ENCODE measurements at regions not wholly inside any gene's neighbourhood (a gene's known extent, or its start where the extent isn't known, plus 50 kb on each side); places are given as distances from the start of the nearest gene placed in this dataset.

GRCh38 chr9:86795823-86796553 lies 151.3 kb downstream of the GAS1 start:
- no peak for DNase-seq (ENCODE audit: low read depth in 2 of 2)

- DNase-seq (ENCODE audit: low read depth in 2 of 2), result no peak
Observed at GRCh38 chr9:86795047-86795442, 152.3 kb downstream of the GAS1 start.

DNA sequence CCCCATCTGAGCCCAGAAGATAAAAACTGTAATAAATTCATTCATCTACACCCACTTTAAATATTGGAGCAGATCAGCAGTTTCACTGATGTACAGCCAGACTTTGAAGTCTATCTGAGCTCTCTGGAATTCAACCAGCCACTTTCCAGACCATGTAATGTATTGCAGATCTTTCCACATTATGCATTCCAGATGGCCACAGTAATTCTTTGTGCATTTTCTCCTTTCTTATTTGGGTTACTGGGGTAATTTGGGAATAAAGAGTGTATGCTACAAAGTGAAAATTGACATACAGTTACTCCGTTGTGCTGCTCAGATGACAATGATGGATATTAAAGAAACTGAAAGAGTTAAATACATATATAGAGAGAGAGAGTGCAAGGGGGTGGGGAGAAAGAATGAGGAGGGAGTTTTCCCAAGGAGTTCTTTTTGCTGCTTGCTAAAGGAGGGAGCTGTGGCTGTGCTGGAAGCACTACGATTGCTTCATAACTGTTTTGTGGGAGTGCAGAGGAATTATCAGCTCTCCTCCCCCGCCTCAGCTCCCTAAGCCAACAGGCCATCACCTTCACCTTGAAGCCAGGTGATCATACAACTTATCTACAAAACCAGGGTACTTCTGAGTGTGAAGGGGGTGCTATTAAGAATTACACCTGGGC lies 152.8 kb downstream of the GAS1 start:
- no peak for DNase-seq (ENCODE audit: low read depth in 2 of 2)

DNA sequence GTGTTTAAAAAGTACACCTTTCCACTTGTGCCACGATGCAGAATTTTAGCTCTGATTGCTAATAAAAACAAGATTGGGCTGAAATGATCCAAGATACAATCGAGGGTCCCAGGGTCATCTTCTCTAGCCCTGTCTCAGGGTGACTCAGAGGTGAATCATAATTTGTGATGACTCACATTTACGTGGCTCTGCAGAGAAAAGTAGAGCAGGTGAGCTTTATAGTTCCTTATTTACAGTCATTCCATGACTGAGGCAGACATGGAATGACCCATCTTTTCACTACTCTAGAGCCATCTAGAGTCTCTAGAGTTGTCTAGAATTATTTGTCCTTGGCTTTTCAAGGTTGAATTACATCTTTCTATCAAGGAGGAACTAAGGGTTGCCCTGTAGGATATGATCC lies 155.2 kb downstream of the GAS1 start:
- no peak for DNase-seq (ENCODE audit: low read depth in 2 of 2)

- no peak for DNase-seq (ENCODE audit: low read depth in 2 of 2)
Observed at GRCh38 chr9:86790805-86791204, 156.5 kb downstream of the GAS1 start.

DNA sequence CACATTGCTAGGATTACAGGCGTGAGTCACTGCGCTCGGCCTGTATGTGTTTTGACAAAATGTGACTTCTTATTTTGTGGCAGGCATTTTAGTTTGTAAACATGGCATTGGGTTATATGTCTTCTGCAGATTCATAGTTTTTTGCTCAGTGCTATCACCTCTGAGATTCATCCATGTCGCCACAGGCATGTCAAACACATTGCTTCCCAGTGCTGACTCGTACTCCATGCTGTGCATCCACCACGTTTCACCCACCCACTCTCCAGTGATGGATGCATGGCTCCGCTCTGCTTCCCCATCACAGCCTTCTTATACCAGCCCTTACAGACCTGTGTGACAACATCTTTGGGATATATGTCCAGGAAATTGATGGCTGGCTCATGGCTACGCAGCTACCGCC lies 158.8 kb downstream of the GAS1 start:
- DNase-seq (ENCODE audit: low read depth in 2 of 2), result no peak

DNA sequence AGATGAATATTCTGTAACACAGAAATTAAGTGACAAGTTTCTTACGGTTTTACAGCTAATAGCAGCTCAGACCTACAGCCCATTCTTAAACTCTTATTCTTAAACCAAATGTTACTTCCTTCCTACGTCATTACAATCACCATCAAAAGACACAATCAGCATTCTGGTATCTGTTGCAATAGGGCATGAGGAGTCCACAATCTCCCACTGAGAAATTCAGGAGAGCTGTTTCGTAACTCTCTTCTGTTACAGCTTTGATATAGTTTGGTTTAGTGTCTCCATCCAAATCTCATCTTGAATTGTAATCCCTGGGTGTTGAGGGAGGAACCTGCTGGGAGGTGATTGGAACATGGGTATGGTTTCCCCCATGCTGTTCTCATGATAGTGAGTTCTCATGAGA lies 163.4 kb downstream of the GAS1 start:
- DNase-seq (ENCODE audit: low read depth in 2 of 2), result no peak

- DNase-seq (ENCODE audit: low read depth in 2 of 2), result no peak
Observed at GRCh38 chr9:86782831-86783230, 164.5 kb downstream of the GAS1 start.

- no peak for DNase-seq (ENCODE audit: low read depth in 2 of 2)
Observed at GRCh38 chr9:86778761-86779160, 168.5 kb downstream of the GAS1 start.

GRCh38 chr9:86775718-86776117 lies 171.6 kb downstream of the GAS1 start:
- no peak for DNase-seq (ENCODE audit: low read depth in 2 of 2)

GRCh38 chr9:86774116-86774515 lies 173.2 kb downstream of the GAS1 start:
- no peak for DNase-seq (ENCODE audit: low read depth in 2 of 2)

DNA sequence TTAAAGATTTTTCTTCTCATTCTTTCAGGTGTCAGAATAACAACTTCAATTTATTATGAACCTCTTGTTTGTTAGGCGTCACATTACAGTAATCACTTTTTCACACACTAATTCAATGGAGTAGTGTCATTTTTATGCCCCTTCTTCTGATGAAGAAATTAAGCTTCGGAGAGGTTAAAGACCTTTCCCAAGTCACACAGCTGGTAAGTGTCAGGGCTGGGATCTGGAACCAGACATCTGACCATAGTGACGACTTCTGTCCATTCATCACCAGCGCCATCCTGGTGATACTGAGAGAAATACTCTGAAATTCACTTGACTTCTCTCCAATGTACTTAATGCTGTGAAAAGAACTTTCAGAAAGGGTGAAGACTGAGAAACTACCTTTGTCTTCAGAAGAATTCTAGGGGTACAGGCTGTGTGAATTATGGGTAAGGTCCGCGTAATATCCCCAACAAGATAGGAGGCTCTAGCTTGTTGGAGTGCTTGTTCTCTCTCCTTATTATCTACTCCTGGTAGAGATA lies 173.8 kb downstream of the GAS1 start:
- DNase-seq (ENCODE audit: low read depth in 2 of 2), result no peak

DNA sequence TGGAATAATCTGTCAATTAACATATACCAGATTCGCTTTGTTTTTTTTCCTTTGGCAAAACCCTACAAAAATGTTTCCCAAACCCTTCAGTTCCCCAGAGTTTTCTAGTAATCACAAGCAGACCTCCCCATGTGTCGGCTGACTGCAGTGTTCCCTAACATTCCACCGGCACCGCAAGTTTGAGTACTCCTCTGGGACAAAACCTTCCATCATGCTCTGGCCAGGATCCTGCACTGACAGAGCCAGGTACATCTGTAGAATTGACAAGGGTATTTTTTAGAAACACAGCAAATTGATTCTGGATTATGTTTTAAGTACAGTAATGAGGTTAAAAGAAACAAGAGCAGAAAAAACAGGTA lies 174.7 kb downstream of the GAS1 start:
- DNase-seq (ENCODE audit: low read depth in 2 of 2), result no peak

DNA sequence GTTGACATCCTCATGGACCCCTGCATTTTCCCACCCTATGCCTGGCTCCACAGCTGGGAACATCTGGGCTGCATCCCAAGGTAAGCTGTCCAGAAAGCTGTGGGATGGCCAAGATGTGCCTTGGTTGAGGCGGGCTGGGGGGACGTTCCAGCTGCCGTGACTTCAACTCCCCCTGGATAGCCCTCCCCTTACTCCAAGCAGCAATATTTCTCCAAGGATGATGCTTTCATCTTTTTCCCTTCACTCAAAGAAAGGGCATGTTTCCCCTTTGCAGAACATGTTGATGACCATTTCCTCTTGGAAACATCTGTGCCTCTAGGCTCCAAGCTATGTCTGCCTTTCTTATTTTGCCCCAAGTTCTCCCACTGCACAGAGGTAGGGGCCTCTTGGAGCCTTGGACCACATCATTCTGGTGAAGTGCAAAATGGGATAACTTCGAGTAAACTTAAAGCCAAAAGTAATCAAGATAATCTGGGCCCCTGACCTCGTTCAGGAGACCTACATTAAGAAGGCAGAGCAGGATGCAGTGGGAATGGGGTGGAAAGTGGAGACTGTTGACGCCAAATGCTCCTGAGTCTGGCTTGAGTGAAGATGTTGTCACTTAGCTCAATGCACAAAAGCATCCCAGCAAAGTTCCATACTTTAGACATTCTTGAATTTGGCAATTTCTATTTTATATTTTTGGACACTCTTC lies 175.2 kb downstream of the GAS1 start:
- no peak for DNase-seq (ENCODE audit: low read depth in 2 of 2)

DNA sequence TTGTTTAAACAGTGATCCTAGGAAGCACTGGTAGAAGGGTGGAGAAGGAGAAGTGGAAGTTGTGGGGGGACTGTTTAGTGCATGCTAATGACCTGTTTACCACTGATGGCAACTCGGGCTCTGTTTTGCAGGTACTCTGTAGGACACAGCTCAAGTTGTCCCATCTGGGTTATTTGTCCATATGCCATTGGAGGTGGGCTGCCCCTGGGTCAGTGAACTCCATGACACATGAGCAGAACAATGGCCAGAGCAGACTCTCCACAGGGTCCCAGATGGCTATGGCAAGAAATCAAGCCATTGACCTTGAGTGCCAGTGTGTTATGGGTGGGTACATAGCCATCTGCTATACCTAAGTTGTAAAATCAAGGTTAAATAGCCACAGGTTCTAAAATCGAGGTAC lies 175.9 kb downstream of the GAS1 start:
- DNase-seq (ENCODE audit: low read depth in 2 of 2), result no peak

DNA sequence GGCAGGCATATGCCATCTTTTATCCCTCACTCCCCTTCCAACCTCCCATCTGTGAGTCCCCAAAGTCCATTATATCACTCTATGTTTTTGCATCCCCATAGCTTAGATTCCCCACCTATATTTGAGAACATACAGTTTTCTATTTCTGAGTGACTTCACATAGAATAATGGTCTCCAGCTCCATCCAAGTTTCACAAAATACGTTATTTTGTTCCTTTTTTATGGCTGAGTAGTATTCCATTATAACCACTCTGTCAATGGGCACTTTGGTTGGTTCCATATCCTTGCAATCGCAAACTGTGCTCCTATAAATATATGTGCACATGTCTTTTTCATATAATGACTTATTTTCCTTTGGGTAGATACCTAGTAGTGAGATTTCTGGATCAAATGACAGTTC lies 178.6 kb downstream of the GAS1 start:
- DNase-seq (ENCODE audit: low read depth in 2 of 2), result no peak

GRCh38 chr9:86768020-86768419 lies 179.3 kb downstream of the GAS1 start:
- no peak for DNase-seq (ENCODE audit: low read depth in 2 of 2)

- DNase-seq (ENCODE audit: low read depth in 2 of 2), result no peak
Observed at GRCh38 chr9:86767373-86767772, 179.9 kb downstream of the GAS1 start.

- DNase-seq (ENCODE audit: low read depth in 2 of 2), result no peak
Observed at GRCh38 chr9:86766912-86767311, 180.4 kb downstream of the GAS1 start.

DNA sequence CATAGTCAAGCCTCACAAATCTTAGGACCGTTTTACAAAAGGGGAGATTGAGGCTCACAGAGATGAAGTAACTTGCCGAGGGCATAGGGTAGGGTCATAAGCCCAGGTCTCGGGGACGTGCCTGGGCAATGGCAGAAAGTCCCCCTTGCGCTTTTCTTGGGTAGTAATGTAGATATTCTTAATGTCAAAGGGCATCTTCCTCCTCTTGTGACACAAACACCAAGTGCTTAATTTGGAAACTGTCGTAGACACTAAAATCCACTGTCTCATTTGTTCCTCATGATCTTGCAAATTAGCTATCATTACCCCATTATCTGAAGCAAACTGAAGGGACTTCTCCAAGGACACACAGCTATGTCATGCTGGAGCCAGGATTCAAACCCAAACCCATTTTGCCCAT lies 180.8 kb downstream of the GAS1 start:
- DNase-seq (ENCODE audit: low read depth in 2 of 2), result no peak

DNA sequence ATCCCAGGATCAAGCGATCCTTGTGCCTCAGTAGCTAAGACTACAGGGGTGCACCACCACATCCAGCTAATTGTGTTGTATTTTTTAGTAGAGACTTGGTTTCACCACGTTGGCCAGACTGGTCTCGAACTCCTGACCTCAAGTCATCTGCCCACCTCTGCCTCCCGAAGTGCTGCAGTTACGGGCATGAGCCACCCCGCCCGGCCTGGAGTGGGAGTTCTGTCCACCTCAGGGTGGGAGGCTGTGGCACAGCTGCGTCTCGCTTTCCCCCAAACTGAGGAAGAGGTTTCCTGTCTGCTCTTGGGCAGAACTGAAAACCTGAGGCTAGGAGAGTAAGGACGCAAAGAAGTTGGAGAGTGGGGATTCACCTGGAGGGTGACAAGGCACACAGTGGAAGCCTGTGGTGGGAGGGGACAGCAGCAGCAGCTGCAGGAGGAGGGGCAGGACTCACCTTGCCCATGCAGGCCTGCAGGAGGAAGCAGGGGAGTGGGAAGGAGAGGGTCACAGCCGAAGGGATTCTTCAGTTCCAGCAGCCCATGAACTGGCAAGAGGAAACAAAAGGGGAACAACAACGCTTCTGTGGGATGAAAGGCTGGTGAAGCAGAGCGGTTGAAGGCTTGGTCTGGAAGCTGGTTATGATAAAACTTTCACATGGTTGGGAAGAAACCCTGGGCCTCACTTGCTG lies 181.4 kb downstream of the GAS1 start:
- no peak for DNase-seq (ENCODE audit: low read depth in 2 of 2)

GRCh38 chr9:86764671-86765343 lies 182.5 kb downstream of the GAS1 start:
- DNase-seq (ENCODE audit: low read depth in 2 of 2), result no peak

Measured in stimulated activated CD4-positive, alpha-beta T cell treated with anti-CD3 and anti-CD28 coated beads, Interleukin-12 subunit alpha, Interleukin-12 subunit beta, amount 100 ng/mL, for 24 hours (primary cell).